ENCODE measurements at regions not wholly inside any gene's neighbourhood (a gene's known extent, or its start where the extent isn't known, plus 50 kb on each side); places are given as distances from the start of the nearest gene placed in this dataset.

- H3K36me3 ChIP-seq (ENCODE audit: insufficient read depth), result no peaks in the 10 kb centered on the region
- no peak overlapping the region for H3K4me3 Mint-ChIP-seq
- no peak for ATAC-seq
These were observed 106.2 kb upstream of the EMB start for GRCh38 chr5:50547303-50547702.

GRCh38 chr5:50550267-50550666 lies 109.2 kb upstream of the EMB start:
- no peak overlapping the region for H3K4me3 Mint-ChIP-seq
- no peak for ATAC-seq
- no peaks in the 10 kb centered on the region for H3K36me3 Mint-ChIP-seq (ENCODE audit: low read depth)

More at GRCh38 chr5:50547303-50547702, 106.2 kb upstream of the EMB start:
- H3K27me3 Mint-ChIP-seq (ENCODE audit: insufficient read depth, low read depth, poor library complexity), result no peaks in the 10 kb centered on the region
- Histone ChIP-seq H3K4me3 (no peak overlapping the region), H3K27me3 (ENCODE audit: insufficient read depth) (no peaks in the 10 kb centered on the region), H3K9me2 (ENCODE audit: insufficient read depth) (no peaks in the 10 kb centered on the region), H3K79me2 (replicated peaks; ENCODE audit: insufficient read depth) (no peaks in the 10 kb centered on the region), H3F3A (replicated peaks; ENCODE audit: low read depth) (no peaks in the 10 kb centered on the region), H3K27ac (ENCODE audit: low read depth) (no peak overlapping the region), H4K20me1 (replicated peaks; ENCODE audit: insufficient read depth) (no peaks in the 10 kb centered on the region), H3K4me2 (no peak overlapping the region), H2AFZ (no peak overlapping the region), H3K4me1 (ENCODE audit: insufficient read depth) (peaks cover 9% of the 10 kb centered on the region; the same call in 1 of the 2 replicates)
- peaks cover 3% of the 10 kb centered on the region; the same call in 1 of the 3 replicates for H3K36me3 Mint-ChIP-seq (ENCODE audit: low read depth)
- H3K4me1 Mint-ChIP-seq, result peaks cover 7% of the 10 kb centered on the region; the same call in 2 of the 3 replicates
- no peak overlapping the region for H3K27ac Mint-ChIP-seq
- no peak for DNase-seq (ENCODE audit: low spot score)
- TF ChIP-seq CREB1 (CRISPR knock-in tag; IDR thresholded peaks at IDR 0.05; ENCODE audit: low read depth) (no peak), ZNF331 (CRISPR knock-in tag; IDR thresholded peaks at IDR 0.05; ENCODE audit: low read depth) (no peak), REST (IDR thresholded peaks at IDR 0.05; ENCODE audit: unreplicated experiment) (no peak), EZH2 (IDR thresholded peaks at IDR 0.05; ENCODE audit: low read depth, unreplicated experiment) (no peak), ZNF114 (CRISPR knock-in tag; IDR thresholded peaks at IDR 0.05) (no peak)
- peaks cover 10% of the 10 kb centered on the region for H3K9me3 Mint-ChIP-seq

DNA sequence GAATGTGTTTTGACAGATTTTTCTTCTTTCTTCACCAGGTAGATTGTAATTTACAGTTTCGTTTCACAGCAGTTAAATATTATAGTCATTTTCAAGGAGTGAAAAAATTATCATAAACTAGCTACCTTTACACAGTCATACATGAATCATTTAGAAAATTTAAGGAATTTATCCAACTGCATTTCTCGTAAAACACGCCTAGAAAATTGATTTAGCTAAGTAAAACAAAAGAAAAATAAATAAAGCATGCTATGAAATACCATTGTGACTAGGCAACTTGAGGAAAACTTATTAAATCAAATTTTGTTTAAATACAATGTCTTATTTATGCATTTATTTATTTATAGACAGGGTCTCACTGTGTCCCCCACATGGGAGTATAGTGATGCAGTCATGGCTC lies 109.9 kb upstream of the EMB start:
- Mint-ChIP-seq H3K4me3 (no peak overlapping the region), H3K27ac (no peak overlapping the region)

More at GRCh38 chr5:50550267-50550666, 109.2 kb upstream of the EMB start:
- no peaks in the 10 kb centered on the region for H3F3A ChIP-seq (replicated peaks; ENCODE audit: low read depth)
- no peaks in the 10 kb centered on the region for H3K27me3 ChIP-seq (ENCODE audit: insufficient read depth)
- peaks cover 9% of the 10 kb centered on the region; the same call in 1 of the 2 replicates for H3K4me1 ChIP-seq (ENCODE audit: insufficient read depth)
- H3K79me2 ChIP-seq (replicated peaks; ENCODE audit: insufficient read depth), result no peaks in the 10 kb centered on the region
- Mint-ChIP-seq H3K4me1 (peaks cover 7% of the 10 kb centered on the region), H3K27me3 (ENCODE audit: insufficient read depth, low read depth, poor library complexity) (no peaks in the 10 kb centered on the region), H3K27ac (no peak overlapping the region), H3K9me3 (no peaks in the 10 kb centered on the region)
- no peaks in the 10 kb centered on the region for H3K9me2 ChIP-seq (ENCODE audit: insufficient read depth)
- DNase-seq (ENCODE audit: low spot score), result peak; percentile 23
- H3K27ac ChIP-seq (ENCODE audit: low read depth), result no peak overlapping the region
- H3K4me3 ChIP-seq, result no peak overlapping the region
- H2AFZ ChIP-seq, result no peak overlapping the region
- no peaks in the 10 kb centered on the region for H3K36me3 ChIP-seq (ENCODE audit: insufficient read depth)
- no peaks in the 10 kb centered on the region for H4K20me1 ChIP-seq (replicated peaks; ENCODE audit: insufficient read depth)
- H3K4me2 ChIP-seq, result no peak overlapping the region
- no peak for TF ChIP-seq ZNF114 (CRISPR knock-in tag; IDR thresholded peaks at IDR 0.05)

More for the DNA sequence above, 109.9 kb upstream of the EMB start:
- H3K4me2 ChIP-seq, result no peak overlapping the region
- no peaks in the 10 kb centered on the region for H3K9me2 ChIP-seq (ENCODE audit: insufficient read depth)
- DNase-seq (ENCODE audit: low spot score) (no peak), ATAC-seq (no peak)
- TF ChIP-seq ZNF331 (CRISPR knock-in tag; IDR thresholded peaks at IDR 0.05; ENCODE audit: low read depth), result no peak
- H3K4me1 ChIP-seq (ENCODE audit: insufficient read depth), result peaks cover 9% of the 10 kb centered on the region; the same call in 1 of the 2 replicates
- no peak overlapping the region for H3K27ac ChIP-seq (ENCODE audit: low read depth)
- H3K79me2 ChIP-seq (replicated peaks; ENCODE audit: insufficient read depth), result no peaks in the 10 kb centered on the region
- H2AFZ ChIP-seq, result no peak overlapping the region
- H3K27me3 ChIP-seq (ENCODE audit: insufficient read depth), result no peaks in the 10 kb centered on the region
- no peaks in the 10 kb centered on the region for H4K20me1 ChIP-seq (replicated peaks; ENCODE audit: insufficient read depth)
- Mint-ChIP-seq H3K9me3 (no peaks in the 10 kb centered on the region), H3K4me1 (peaks cover 7% of the 10 kb centered on the region), H3K27me3 (ENCODE audit: insufficient read depth, low read depth, poor library complexity) (no peaks in the 10 kb centered on the region), H3K36me3 (ENCODE audit: low read depth) (no peaks in the 10 kb centered on the region)
- no peak overlapping the region for H3K4me3 ChIP-seq
- H3K36me3 ChIP-seq (ENCODE audit: insufficient read depth), result no peaks in the 10 kb centered on the region
- no peaks in the 10 kb centered on the region for H3F3A ChIP-seq (replicated peaks; ENCODE audit: low read depth)
